HEK293 (cell line): ENCODE measurements at regions not wholly inside any gene's neighbourhood (a gene's known extent, or its start where the extent isn't known, plus 50 kb on each side); places are given as distances from the start of the nearest gene placed in this dataset.
A peak's percentile ranks its signal among the peaks of the same experiment; 100 is the strongest.

Experiments
- CTCF ChIA-PET: fragments of 350-600 bp; formaldehyde crosslinking; extraction: SDS; loops from one replicate; lab custom pipeline; 2021; ENCODE audit warnings: antibody characterized with exemption; lab: Yijun Ruan, JAX
- POLR2A ChIA-PET: fragments of 300-600 bp; formaldehyde crosslinking; extraction: SDS; loops from one replicate; lab custom pipeline; 2020; ENCODE audit warnings: antibody characterized with exemption, inconsistent platforms; lab: Yijun Ruan, JAX
- H3K27ac ChIP-seq: fragments of 200-500 bp; sonication (Bioruptor generic); 2 replicates; pipeline ENCODE4 v1.5.1; 2014; ENCODE audit warnings: low read depth, low read length, control low read depth, inconsistent platforms; ENCODE audit errors: extremely low read depth
- H3K36me3 ChIP-seq, 2 experiments: fragments of 200-500 bp in 1 of 2; sonication (Bioruptor generic) in 1 of 2; 1 replicate in 1 of 2; 2 replicates in 1 of 2; pipeline ENCODE4 v1.5.1; 2014 to 2017; ENCODE audit warnings: inconsistent platforms in 2 of 2, low read length in 2 of 2; ENCODE audit not compliant: control insufficient read depth in 2 of 2, insufficient read depth in 1 of 2
- H3K4me1 ChIP-seq: fragments of 200-500 bp; sonication (Bioruptor generic); 2 replicates; pipeline ENCODE4 v1.5.1; 2014; ENCODE audit warnings: mild to moderate bottlenecking, low read length, inconsistent platforms; ENCODE audit not compliant: control insufficient read depth, insufficient read depth
- H3K4me3 ChIP-seq: 2 replicates; pipeline ENCODE4 v1.5.1; 2011; ENCODE audit warnings: low read depth, mild to moderate bottlenecking, control low read depth, low read length, moderate library complexity
- H3K9me3 ChIP-seq: fragments of 200-500 bp; sonication (Bioruptor generic); 2 replicates; pipeline ENCODE4 v1.5.1; 2014; ENCODE audit warnings: low read depth, low read length, inconsistent platforms; ENCODE audit not compliant: control insufficient read depth, insufficient read depth
- EGR2 ChIP-seq: fragments of 450-650 bp; formaldehyde crosslinking; IDR thresholded peaks from 2 replicates; pipeline ENCODE4 v1.5.1; 2016; ENCODE audit warnings: low read depth, missing biosample characterization, missing genetic modification characterization
- ELK4 ChIP-seq: IDR thresholded peaks from 2 replicates; pipeline ENCODE4 v1.6.1; 2011; ENCODE audit warnings: mild to moderate bottlenecking, low read depth, low read length, borderline replicate concordance
- FEZF1 ChIP-seq: fragments of 450-650 bp; formaldehyde crosslinking; IDR thresholded peaks from 2 replicates; pipeline ENCODE4 v1.5.1; 2016; ENCODE audit warnings: missing biosample characterization, missing genetic modification characterization
- GLI2 ChIP-seq: fragments of 450-650 bp; formaldehyde crosslinking; IDR thresholded peaks from 2 replicates; pipeline ENCODE4; 2017; ENCODE audit warnings: missing biosample characterization, missing genetic modification characterization, low read depth, borderline replicate concordance
- HOXD13 ChIP-seq: sonication (generic); formaldehyde crosslinking; IDR thresholded peaks from 2 replicates; pipeline ENCODE4 v1.8.0; 2022; ENCODE audit warnings: missing genetic modification reagents, borderline replicate concordance
- KLF7 ChIP-seq: fragments of 450-650 bp; formaldehyde crosslinking; IDR thresholded peaks from 2 replicates; pipeline ENCODE4 v1.5.1; 2016; ENCODE audit warnings: missing biosample characterization, missing genetic modification characterization, borderline replicate concordance
- MEIS1 ChIP-seq: sonication (generic); formaldehyde crosslinking; IDR thresholded peaks from 2 replicates; pipeline ENCODE4 v1.8.1; 2022; ENCODE audit warnings: missing genetic modification reagents, mild to moderate bottlenecking, borderline replicate concordance
- SALL2 ChIP-seq: fragments of 450-650 bp; formaldehyde crosslinking; IDR thresholded peaks from 2 replicates; pipeline ENCODE4 v1.5.0; 2017; ENCODE audit warnings: missing biosample characterization, mild to moderate bottlenecking, missing genetic modification characterization, borderline replicate concordance
- SP2 ChIP-seq: fragments of 450-650 bp; formaldehyde crosslinking; IDR thresholded peaks from 2 replicates; pipeline ENCODE4 v1.5.1; 2016; ENCODE audit warnings: missing biosample characterization, missing genetic modification characterization
- ZNF112 ChIP-seq: fragments of 450-650 bp; formaldehyde crosslinking; IDR thresholded peaks from 2 replicates; pipeline ENCODE4 v1.5.0; 2017; ENCODE audit warnings: missing biosample characterization, missing genetic modification characterization
- ZNF146 ChIP-seq: fragments of 450-650 bp; formaldehyde crosslinking; IDR thresholded peaks from 2 replicates; pipeline ENCODE4 v1.5.1; 2016; ENCODE audit warnings: missing biosample characterization, missing genetic modification characterization
- ZNF157 ChIP-seq: fragments of 450-650 bp; formaldehyde crosslinking; IDR thresholded peaks from 2 replicates; pipeline ENCODE4 v1.5.1; 2016; ENCODE audit warnings: missing biosample characterization, missing genetic modification characterization
- ZNF175 ChIP-seq: fragments of 450-650 bp; formaldehyde crosslinking; IDR thresholded peaks from 2 replicates; pipeline ENCODE4 v1.5.1; 2016; ENCODE audit warnings: missing biosample characterization, missing genetic modification characterization
- ZNF239 ChIP-seq: fragments of 450-650 bp; formaldehyde crosslinking; IDR thresholded peaks from 2 replicates; pipeline ENCODE4 v1.5.1; 2016; ENCODE audit warnings: missing biosample characterization, missing genetic modification characterization
- ZNF311 ChIP-seq: fragments of 450-650 bp; formaldehyde crosslinking; IDR thresholded peaks from 2 replicates; pipeline ENCODE4 v1.5.1; 2017; ENCODE audit warnings: missing biosample characterization, missing genetic modification characterization, borderline replicate concordance
- ZNF324 ChIP-seq: fragments of 450-650 bp; formaldehyde crosslinking; IDR thresholded peaks from 2 replicates; pipeline ENCODE4 v1.5.1; 2016; ENCODE audit warnings: missing biosample characterization, missing genetic modification characterization
- ZNF513 ChIP-seq: fragments of 450-650 bp; IDR thresholded peaks from 2 replicates; pipeline ENCODE4 v1.5.1; 2018; ENCODE audit warnings: missing biosample characterization, missing genetic modification characterization
- ZNF555 ChIP-seq: fragments of 450-650 bp; formaldehyde crosslinking; conservative IDR thresholded peaks from 2 replicates; pipeline ENCODE4 v1.5.1; 2017; ENCODE audit warnings: missing biosample characterization, mild to moderate bottlenecking, missing genetic modification characterization, inconsistent platforms
- ZNF585B ChIP-seq: fragments of 450-650 bp; formaldehyde crosslinking; IDR thresholded peaks from 2 replicates; pipeline ENCODE4 v1.5.1; 2016; ENCODE audit warnings: missing biosample characterization, missing genetic modification characterization
- ZNF621 ChIP-seq: fragments of 450-650 bp; formaldehyde crosslinking; IDR thresholded peaks from 2 replicates; pipeline ENCODE4 v1.5.1; 2017; ENCODE audit warnings: missing biosample characterization, missing genetic modification characterization
- ZNF626 ChIP-seq: fragments of 450-650 bp; sonication (Bioruptor Pico); formaldehyde crosslinking; IDR thresholded peaks from 2 replicates; pipeline ENCODE4 v1.5.1; 2018; ENCODE audit warnings: missing biosample characterization, missing genetic modification characterization, inconsistent platforms
- ZNF768 ChIP-seq: fragments of 450-650 bp; formaldehyde crosslinking; IDR thresholded peaks from 2 replicates; pipeline ENCODE4 v1.5.1; 2018; ENCODE audit warnings: missing biosample characterization, mild to moderate bottlenecking, missing genetic modification characterization
- ZSCAN23 ChIP-seq: fragments of 450-650 bp; formaldehyde crosslinking; IDR thresholded peaks from 2 replicates; pipeline ENCODE4 v1.5.1; 2016; ENCODE audit warnings: missing biosample characterization, missing genetic modification characterization
- ZSCAN5A ChIP-seq: fragments of 450-650 bp; formaldehyde crosslinking; IDR thresholded peaks from 2 replicates; pipeline ENCODE4 v1.5.1; 2016; ENCODE audit warnings: missing biosample characterization, missing genetic modification characterization

- no peak for TF ChIP-seq ZNF311
- no peak for TF ChIP-seq GLI2 (tag by site-specific recombination)
- TF ChIP-seq EGR2 = no peak
- TF ChIP-seq ZNF555 (tag by site-specific recombination) = no peak
- no peak for TF ChIP-seq SALL2 (tag by site-specific recombination)
- TF ChIP-seq ELK4 = no peak
- peak; percentile 87 for TF ChIP-seq FEZF1 (tag by site-specific recombination)
- TF ChIP-seq, all 188 proteins: peak for 43
These were observed 183.4 kb upstream of the FN1 start (continued) for GRCh38 chr2:215619022-215619958.

- CTCF ChIA-PET = interaction anchor here (0.7 kb wide), 1 partner anchor 7 kb away, joined by 3 read pairs; no protein-coding TSS in a partner anchor
- Histone ChIP-seq H3K27ac (no peak overlapping the region), H3K4me3 (no peak overlapping the region)
- TF ChIP-seq ZNF626 (tag by site-specific recombination) (no peak), ZNF768 (tag by site-specific recombination) (no peak), MEIS1 (CRISPR knock-in tag) (no peak), ZNF157 (tag by site-specific recombination) (no peak), ZNF175 (no peak), ZNF239 (tag by site-specific recombination) (no peak), ZNF112 (tag by site-specific recombination) (no peak), ZNF585B (no peak), ZSCAN23 (tag by site-specific recombination) (no peak)
- TF ChIP-seq, all 188 proteins: peak for 0
- Histone ChIP-seq H3K36me3 (no peaks in the 10 kb centered on the region), H3K4me1 (peaks cover 13% of the 10 kb centered on the region), H3K9me3 (no peaks in the 10 kb centered on the region)
- POLR2A ChIA-PET = no interaction called here
These were observed 182.3 kb upstream of the FN1 start for GRCh38 chr2:215618145-215618544.

- Histone ChIP-seq H3K4me3 (no peak overlapping the region), H3K36me3 (no peaks in the 10 kb centered on the region), H3K27ac (no peak overlapping the region), H3K4me1 (peaks cover 13% of the 10 kb centered on the region), H3K9me3 (no peaks in the 10 kb centered on the region)
- ChIA-PET CTCF (no interaction called here), POLR2A (no interaction called here)
- TF ChIP-seq ZNF513 (no peak), ZNF324 (tag by site-specific recombination) (no peak), ZNF146 (no peak), ZNF621 (tag by site-specific recombination) (no peak), ZSCAN5A (no peak), HOXD13 (CRISPR knock-in tag) (no peak), KLF7 (tag by site-specific recombination) (no peak), SP2 (no peak)
These were observed 181.4 kb upstream of the FN1 start for GRCh38 chr2:215617060-215617824.
